Panc1 (cell line): ENCODE measurements at regions not wholly inside any gene's neighbourhood (a gene's known extent, or its start where the extent isn't known, plus 50 kb on each side); places are given as distances from the start of the nearest gene placed in this dataset.

Experiments used
- ATAC-seq: fragments of 200-7000 bp; cut with Tn5 transposase; 2 replicates; pipeline ENCODE4 v1.9.1; 2020; ENCODE audit warnings: mild to moderate bottlenecking, moderate library complexity
- BruUV-seq: library from RNA; stranded (reverse); fragments of 400-500 nt; replicated peaks from 2 replicates; lab custom pipeline; 2021; lab: Mats Ljungman, UMichigan
- CTCF ChIA-PET: fragments of 300-600 bp; sonication (Branson Sonifier 250); formaldehyde crosslinking; loops from one replicate; lab custom pipeline; 2022; ENCODE audit warnings: antibody characterized with exemption; lab: Charles Lee
- POLR2A ChIA-PET: fragments of 300-600 bp; sonication (Branson Sonifier 250); formaldehyde crosslinking; loops from one replicate; lab custom pipeline; 2022; ENCODE audit warnings: antibody characterized with exemption; lab: Charles Lee
- DNase-seq: peaks from one replicate; pipeline ENCODE4 v3.0.0-alpha.2; 2010; ENCODE audit warnings: low read depth, low spot score
- H3K27ac ChIP-seq: 2 replicates; pipeline ENCODE4 v1.5.1; 2011; ENCODE audit warnings: mild to moderate bottlenecking, low read length, inconsistent platforms
- H3K27me3 ChIP-seq: fragments of 200-500 bp; sonication (Bioruptor generic); 2 replicates; pipeline ENCODE4 v1.6.0; 2014; ENCODE audit warnings: low read length, inconsistent platforms; ENCODE audit not compliant: control insufficient read depth, insufficient read depth
- H3K36me3 ChIP-seq: fragments of 200-500 bp; sonication (Bioruptor generic); 2 replicates; pipeline ENCODE4 v1.5.1; 2014; ENCODE audit warnings: inconsistent platforms, mild to moderate bottlenecking, low read length, moderate library complexity; ENCODE audit not compliant: control insufficient read depth, insufficient read depth
- H3K4me1 ChIP-seq: 2 replicates; pipeline ENCODE4 v1.5.1; 2011; ENCODE audit warnings: inconsistent platforms, mild to moderate bottlenecking, low read length, moderate library complexity; ENCODE audit not compliant: control insufficient read depth, insufficient read depth
- H3K4me3 ChIP-seq, 2 experiments: 2 replicates each; pipeline ENCODE4 v1.5.1; 2011 to 2012; ENCODE audit warnings: low read depth in 2 of 2, low read length in 2 of 2, mild to moderate bottlenecking in 2 of 2, inconsistent platforms in 1 of 2, moderate library complexity in 1 of 2
- H3K9me3 ChIP-seq: fragments of 200-500 bp; sonication (Bioruptor generic); 2 replicates; pipeline ENCODE4 v1.5.1; 2014; ENCODE audit warnings: low read depth, mild to moderate bottlenecking, inconsistent platforms, low read length, moderate library complexity; ENCODE audit not compliant: control insufficient read depth, insufficient read depth
- POLR2AphosphoS5 ChIP-seq: IDR thresholded peaks from 2 replicates; pipeline ENCODE4 v1.6.1; 2012; ENCODE audit warnings: mild to moderate bottlenecking, low read depth, low read length, moderate library complexity
- SIN3A ChIP-seq: IDR thresholded peaks from 2 replicates; pipeline ENCODE4 v1.6.1; 2012; ENCODE audit warnings: low read depth, mild to moderate bottlenecking, low read length, moderate library complexity, borderline replicate concordance; ENCODE audit not compliant: insufficient read depth
- TCF7L2 ChIP-seq: IDR thresholded peaks from 2 replicates; pipeline ENCODE4 v1.6.1; 2011; ENCODE audit warnings: mild to moderate bottlenecking, low read depth, low read length, inconsistent platforms
- in situ Hi-C: cut with HindIII; loops from 2 replicates; pipeline ENCODE4 v1.10.0; 2016; ENCODE audit warnings: low sequenced_read_pairs, low pct_unique_long_range_greater_than_20kb
- intact Hi-C: fragments of 100-400 bp; cut with micrococcal nuclease; formaldehyde crosslinking; loops from one replicate; pipeline ENCODE4 v1.10.0; 2022; ENCODE audit not compliant: unreplicated experiment
- TF ChIP-seq, protein P1 (sequence below), 2 experiments: IDR thresholded peaks; 2 replicates each; pipeline ENCODE4 v1.6.1; 2011 to 2012; ENCODE audit warnings: low read depth in 2 of 2, control low read depth in 1 of 2, low read length in 1 of 2, mild to moderate bottlenecking in 1 of 2, moderate library complexity in 1 of 2; ENCODE audit not compliant: insufficient read depth in 1 of 2
- TF ChIP-seq, protein P2 (sequence below): fragments of 450-650 bp; IDR thresholded peaks from 2 replicates; pipeline ENCODE4 v1.5.1; 2017; ENCODE audit warnings: mild to moderate bottlenecking

DNA sequence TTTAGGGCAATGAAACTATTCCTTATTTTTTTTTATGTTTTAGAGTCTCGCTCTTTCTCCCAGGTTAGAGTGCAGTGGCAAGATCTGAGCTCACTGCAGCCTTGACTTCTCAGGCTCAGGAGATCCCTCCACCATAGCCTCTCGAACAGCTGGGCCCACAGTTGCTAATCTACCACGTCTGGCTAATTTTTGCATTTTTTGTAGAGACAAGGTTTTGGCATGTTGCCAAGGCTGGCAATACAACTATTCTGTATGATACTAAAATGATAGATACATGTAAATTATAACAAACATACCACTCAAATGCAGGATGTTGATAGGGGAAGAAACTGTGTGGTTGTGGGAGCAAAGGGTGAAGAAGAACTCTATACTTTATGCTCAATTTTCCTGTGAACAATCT, 401.3 kb downstream of the ZFHX3 start:
- ChIA-PET CTCF (no interaction called here), POLR2A (no interaction called here)
- intact Hi-C loops: no loop called here
- Histone ChIP-seq H3K27me3 (no peaks in the 10 kb centered on the region), H3K4me1 (no peaks in the 10 kb centered on the region; the same call in 1 of the 2 replicates), H3K36me3 (no peaks in the 10 kb centered on the region), H3K27ac (no peak overlapping the region), H3K9me3 (no peaks in the 10 kb centered on the region), H3K4me3 (no peak overlapping the region)
- TF ChIP-seq, protein P1, sequence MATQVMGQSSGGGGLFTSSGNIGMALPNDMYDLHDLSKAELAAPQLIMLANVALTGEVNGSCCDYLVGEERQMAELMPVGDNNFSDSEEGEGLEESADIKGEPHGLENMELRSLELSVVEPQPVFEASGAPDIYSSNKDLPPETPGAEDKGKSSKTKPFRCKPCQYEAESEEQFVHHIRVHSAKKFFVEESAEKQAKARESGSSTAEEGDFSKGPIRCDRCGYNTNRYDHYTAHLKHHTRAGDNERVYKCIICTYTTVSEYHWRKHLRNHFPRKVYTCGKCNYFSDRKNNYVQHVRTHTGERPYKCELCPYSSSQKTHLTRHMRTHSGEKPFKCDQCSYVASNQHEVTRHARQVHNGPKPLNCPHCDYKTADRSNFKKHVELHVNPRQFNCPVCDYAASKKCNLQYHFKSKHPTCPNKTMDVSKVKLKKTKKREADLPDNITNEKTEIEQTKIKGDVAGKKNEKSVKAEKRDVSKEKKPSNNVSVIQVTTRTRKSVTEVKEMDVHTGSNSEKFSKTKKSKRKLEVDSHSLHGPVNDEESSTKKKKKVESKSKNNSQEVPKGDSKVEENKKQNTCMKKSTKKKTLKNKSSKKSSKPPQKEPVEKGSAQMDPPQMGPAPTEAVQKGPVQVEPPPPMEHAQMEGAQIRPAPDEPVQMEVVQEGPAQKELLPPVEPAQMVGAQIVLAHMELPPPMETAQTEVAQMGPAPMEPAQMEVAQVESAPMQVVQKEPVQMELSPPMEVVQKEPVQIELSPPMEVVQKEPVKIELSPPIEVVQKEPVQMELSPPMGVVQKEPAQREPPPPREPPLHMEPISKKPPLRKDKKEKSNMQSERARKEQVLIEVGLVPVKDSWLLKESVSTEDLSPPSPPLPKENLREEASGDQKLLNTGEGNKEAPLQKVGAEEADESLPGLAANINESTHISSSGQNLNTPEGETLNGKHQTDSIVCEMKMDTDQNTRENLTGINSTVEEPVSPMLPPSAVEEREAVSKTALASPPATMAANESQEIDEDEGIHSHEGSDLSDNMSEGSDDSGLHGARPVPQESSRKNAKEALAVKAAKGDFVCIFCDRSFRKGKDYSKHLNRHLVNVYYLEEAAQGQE (IDR thresholded peaks at IDR 0.05; ENCODE audit: insufficient read depth in 1 of 2, low read depth in 2 of 2, low read length in 1 of 2): no peak
- TF ChIP-seq SIN3A: no peak
- TF ChIP-seq TCF7L2: no peak
- TF ChIP-seq, protein P2, sequence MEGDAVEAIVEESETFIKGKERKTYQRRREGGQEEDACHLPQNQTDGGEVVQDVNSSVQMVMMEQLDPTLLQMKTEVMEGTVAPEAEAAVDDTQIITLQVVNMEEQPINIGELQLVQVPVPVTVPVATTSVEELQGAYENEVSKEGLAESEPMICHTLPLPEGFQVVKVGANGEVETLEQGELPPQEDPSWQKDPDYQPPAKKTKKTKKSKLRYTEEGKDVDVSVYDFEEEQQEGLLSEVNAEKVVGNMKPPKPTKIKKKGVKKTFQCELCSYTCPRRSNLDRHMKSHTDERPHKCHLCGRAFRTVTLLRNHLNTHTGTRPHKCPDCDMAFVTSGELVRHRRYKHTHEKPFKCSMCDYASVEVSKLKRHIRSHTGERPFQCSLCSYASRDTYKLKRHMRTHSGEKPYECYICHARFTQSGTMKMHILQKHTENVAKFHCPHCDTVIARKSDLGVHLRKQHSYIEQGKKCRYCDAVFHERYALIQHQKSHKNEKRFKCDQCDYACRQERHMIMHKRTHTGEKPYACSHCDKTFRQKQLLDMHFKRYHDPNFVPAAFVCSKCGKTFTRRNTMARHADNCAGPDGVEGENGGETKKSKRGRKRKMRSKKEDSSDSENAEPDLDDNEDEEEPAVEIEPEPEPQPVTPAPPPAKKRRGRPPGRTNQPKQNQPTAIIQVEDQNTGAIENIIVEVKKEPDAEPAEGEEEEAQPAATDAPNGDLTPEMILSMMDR: no peak
- no peak for TF ChIP-seq POLR2AphosphoS5
- no TSS peak for BruUV-seq
- no peak for ATAC-seq
- no peak for DNase-seq
- in situ Hi-C loops: no loop called here

DNA sequence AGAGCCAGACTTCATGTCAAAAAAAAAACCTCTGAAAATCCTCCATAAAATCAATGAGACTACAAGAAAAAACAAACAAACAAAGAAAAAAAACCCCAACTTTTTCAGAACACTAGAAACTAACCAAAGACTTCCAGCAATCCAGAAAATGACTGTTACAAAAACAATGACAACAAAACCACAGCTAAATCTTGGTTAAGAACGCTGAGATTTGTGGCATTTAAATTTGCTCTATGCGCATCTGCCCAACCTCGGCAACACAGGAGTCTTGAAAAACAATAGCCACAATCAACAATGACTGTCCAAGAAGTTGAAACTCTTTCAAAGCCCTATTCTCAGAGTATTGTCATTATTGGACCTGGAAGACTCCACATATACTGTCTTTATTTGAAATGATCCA, 402.4 kb downstream of the ZFHX3 start:
- ATAC-seq (no peak), DNase-seq (no peak)
- no TSS peak for BruUV-seq
- Histone ChIP-seq H3K4me1 (no peaks in the 10 kb centered on the region; the same call in 1 of the 2 replicates), H3K27ac (no peak overlapping the region), H3K4me3 (no peak overlapping the region), H3K27me3 (no peaks in the 10 kb centered on the region), H3K9me3 (no peaks in the 10 kb centered on the region), H3K36me3 (no peaks in the 10 kb centered on the region)
- intact Hi-C loops (no loop called here), in situ Hi-C loops (no loop called here)
- ChIA-PET POLR2A (no interaction called here), CTCF (no interaction called here)
- TF ChIP-seq, protein P2: no peak
- no peak for TF ChIP-seq POLR2AphosphoS5
- no peak for TF ChIP-seq TCF7L2
- no peak for TF ChIP-seq SIN3A
- TF ChIP-seq, protein P1 (IDR thresholded peaks at IDR 0.05; ENCODE audit: insufficient read depth in 1 of 2, low read depth in 2 of 2, low read length in 1 of 2): no peak
